Embryonic facial prominence (tissue), 1 donor: ENCODE measurements at regions not wholly inside any gene's neighbourhood (a gene's known extent, or its start where the extent isn't known, plus 50 kb on each side); places are given as distances from the start of the nearest gene placed in this dataset.

Source experiments
- DNase-seq: peaks from one replicate; pipeline ENCODE4 v3.0.0-alpha.2; 2016; ENCODE audit errors: extremely low spot score

- DNase-seq: no peak
Measured at GRCh38 chr9:79885093-79885857, 313.5 kb downstream of the TLE4 start.

- no peak for DNase-seq
Measured at GRCh38 chr9:79884546-79884945, 312.8 kb downstream of the TLE4 start.

DNA sequence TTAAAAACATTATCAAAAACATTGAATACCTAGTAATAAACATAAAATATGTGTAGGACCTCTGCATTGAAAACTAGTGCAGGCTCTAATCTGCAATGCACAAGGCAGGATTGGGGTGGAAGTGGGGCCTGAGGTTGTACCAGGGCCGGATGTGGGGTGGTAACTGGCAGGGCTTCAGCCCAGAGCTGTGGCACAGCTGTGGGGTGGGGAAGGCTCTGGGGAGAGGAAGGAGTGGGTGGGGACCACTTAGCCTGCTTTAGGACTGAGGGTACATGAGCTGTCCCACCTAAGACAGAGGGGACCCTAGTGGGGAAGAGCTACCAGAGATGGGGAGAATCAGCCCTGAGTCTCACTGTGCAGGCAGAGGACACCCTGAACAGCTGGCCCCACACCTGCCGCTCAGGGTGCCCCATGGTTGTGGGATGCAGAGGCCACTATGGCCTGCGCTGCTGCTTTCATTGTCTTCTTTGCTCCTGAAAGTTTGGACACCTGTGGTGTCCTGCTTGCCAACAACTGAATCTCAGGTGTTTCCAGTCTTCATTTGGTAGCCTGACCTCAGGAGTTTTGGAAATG is 311.4 kb downstream of the TLE4 start:
- DNase-seq: no peak

GRCh38 chr9:79880626-79881025 is 308.9 kb downstream of the TLE4 start:
- DNase-seq: no peak

- DNase-seq: no peak
Measured at GRCh38 chr9:79877943-79878602, 306.3 kb downstream of the TLE4 start.

DNA sequence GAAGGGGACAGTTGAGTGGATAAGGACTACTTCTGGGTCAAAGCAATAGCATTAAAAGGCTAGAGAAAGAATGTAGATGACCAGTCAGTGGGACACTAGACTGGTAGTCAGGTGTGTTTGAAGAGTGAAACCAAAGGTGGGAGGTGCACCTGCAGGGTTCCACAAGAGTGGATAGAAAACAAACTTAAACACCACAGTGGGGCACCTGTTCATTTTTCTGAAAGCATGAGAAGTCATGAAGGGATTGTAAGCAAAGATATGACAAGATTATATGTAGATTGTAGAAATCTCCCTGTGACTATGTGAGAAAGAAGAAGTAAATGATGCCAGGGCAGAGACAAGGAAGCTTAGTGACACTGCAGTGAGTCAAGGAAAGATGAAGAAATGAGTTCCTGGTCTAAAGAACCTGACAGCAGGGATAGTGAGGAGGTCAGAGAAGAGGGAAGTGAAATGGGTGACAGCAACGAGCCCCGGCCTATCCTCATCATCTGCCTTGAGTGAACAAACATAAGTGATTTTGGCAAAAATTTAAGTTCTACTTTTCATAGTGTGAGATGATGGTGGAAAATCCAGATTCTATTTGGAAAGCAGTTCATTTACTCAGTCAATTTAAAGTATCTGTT is 296.9 kb downstream of the TLE4 start:
- DNase-seq: no peak

DNA sequence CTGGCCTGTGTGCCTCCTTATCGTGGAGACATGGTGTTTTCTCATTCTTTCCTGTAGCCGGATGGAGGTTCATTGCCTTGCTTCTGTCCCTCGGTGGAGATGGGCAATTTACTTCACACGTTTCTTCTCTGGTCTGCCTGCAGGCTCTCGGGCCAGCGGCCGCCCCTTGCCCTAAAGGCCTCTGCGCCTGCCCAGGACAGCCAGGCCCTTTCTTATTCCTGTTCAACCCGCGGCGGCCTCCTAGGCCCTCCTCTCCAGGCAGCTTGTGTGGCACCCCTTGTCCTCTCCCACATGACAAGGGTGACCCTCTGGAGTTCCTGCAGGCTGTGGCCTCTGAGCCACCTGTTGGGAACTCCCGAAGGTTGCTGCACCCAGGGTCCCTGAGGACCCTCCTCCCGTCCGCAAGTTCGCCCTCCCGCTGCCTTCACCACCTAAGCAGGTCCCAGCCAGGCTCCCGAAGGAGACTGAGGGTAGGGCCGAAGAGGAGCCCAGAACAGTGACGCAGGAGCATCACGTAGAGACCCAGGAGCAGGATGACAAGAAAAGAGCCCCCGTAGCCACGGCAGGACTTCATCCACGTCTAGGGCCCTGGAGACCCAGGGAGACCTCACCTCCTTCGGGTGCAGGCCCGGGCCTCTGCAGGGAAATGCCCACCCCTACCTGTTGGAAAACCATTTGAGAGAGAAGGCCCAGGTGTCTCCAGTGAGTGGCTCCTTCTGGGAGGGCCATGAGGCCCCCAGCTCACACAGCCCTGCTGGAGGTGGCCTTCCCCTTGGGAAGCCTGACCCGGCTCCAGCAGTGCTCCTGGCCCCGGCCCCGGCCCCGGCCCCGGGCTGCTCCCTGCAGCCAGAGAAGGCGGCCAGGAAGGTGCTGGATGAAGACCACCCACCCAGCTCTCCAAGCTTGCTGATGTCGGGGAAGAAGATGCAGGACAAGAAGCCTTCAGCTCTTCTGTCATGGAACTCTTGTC is 291.4 kb downstream of the TLE4 start:
- DNase-seq: no peak

- DNase-seq: no peak
Measured at GRCh38 chr9:79858508-79858907, 286.7 kb downstream of the TLE4 start.

- DNase-seq: no peak
Measured at GRCh38 chr9:79857188-79857587, 285.4 kb downstream of the TLE4 start.

DNA sequence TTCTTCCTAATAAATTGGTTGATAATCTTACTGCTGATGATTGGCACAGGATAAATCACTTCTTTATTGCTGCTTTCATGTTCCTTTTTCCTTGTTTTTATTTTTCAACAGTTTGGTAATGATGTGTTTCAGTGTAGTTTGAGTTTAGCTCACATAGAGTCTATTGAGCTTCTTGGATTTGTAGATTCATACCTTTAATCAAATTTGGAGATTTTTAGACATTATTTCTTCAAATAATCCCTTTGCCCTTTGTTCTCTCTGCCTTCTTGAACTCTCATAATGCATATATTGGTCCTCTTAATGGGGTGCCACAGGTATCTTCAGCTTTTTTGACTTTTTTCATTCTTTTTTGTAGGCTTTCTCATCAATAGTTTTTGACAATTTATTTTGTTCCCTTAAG is 275.3 kb downstream of the TLE4 start:
- DNase-seq: no peak

GRCh38 chr9:79829566-79830302 is 258.0 kb downstream of the TLE4 start:
- no peak for DNase-seq

DNA sequence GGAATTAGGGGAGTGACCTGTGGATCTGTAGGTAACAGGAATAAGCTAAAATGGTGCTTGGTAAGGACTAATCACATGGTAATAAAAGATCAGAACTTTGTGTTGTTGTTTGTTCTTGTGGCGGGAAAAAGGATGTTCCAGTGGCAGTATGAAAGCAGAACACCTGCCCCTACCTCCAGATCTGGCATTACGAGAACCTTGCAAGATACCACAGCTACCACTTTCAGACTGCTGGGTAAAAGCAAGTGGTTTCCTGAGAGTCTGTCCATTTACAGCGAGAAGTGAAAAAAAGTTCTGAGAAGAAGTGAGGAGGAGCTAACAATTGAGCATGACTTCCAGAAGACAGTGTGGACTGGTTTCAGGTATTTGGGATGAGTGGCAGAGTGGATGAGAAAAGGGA is 252.5 kb downstream of the TLE4 start:
- DNase-seq: no peak

DNA sequence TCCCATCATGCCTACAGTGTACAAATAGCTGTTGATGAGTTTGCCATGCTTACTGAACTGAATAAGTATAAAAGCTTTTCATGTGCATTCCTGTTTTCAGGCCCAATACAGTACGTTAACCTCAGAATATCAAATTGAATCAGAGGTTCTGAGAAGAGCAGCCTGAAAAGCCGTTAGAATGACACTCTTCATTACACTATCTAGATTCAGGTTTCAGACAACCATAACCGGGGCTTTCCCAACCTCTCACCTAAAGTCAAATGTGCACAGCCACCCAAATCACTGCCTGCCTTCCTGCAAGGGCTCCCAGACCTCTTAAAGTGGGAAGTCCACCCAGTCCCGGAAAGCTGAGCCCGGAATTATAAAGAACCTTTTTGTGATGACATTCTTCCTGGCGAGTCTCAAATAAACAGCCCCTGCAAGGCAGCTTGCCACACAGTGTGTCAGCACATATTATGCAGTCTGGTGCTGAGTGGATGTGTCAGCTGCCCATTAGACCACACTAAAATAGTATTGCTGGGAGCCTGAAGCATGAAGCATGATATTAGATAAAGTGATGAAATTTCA is 245.8 kb downstream of the TLE4 start:
- DNase-seq: no peak

DNA sequence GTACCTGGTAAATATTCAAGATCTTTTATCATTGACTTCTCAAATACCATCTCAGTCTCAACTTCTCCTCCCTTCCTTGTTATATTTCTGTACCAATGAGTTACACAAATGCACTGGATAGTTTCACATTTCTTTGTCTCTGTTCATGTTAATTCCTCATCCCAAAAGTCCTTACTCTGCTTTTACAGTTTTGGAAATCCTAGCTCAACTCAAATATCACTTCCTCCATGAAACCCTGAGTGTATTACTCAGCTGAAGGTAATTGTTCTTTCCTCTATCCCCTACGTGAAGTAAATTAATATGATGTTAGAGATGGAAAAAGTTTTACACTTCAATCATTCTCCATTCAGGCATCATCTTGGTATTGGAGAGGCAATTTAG is 241.5 kb downstream of the TLE4 start:
- no peak for DNase-seq

DNA sequence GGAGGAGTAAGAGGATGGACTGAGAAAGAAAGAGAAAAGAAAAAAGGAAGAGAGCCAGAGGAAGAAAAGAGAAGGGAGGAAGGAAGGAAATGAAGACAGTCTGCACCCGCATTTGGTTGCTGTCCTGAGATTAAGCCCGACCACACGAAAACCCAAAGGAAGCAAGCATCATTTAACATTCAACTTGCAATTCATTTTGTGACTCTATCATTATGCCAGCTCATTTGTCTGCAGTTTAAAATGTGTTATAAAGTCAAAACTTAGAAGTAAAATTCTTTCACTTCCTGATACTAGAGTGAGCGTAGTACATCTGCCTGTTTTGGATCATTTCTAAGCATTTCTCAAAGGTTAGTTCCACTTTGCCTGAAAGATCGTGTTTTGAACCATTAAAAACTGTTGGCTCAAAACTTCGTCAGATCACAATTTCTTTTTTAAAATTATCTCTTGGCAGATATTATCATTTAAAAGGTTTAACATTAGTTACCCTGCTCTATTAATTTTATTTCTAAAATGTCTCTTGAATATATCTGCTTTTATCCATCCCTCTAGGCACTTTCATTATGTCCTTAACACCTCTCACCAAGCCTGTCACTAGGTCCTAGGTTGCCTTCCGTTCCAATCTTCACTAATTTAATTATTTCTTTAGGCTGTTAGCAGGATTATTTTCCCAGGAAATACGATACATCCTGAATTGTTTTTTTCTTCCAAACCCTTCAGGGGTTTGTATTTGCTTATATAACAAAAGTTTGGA is 240.9 kb downstream of the TLE4 start:
- DNase-seq: no peak

- DNase-seq: no peak
Measured at GRCh38 chr9:79812099-79812498, 240.3 kb downstream of the TLE4 start.

- no peak for DNase-seq
Measured at GRCh38 chr9:79809931-79810330, 238.2 kb downstream of the TLE4 start.

DNA sequence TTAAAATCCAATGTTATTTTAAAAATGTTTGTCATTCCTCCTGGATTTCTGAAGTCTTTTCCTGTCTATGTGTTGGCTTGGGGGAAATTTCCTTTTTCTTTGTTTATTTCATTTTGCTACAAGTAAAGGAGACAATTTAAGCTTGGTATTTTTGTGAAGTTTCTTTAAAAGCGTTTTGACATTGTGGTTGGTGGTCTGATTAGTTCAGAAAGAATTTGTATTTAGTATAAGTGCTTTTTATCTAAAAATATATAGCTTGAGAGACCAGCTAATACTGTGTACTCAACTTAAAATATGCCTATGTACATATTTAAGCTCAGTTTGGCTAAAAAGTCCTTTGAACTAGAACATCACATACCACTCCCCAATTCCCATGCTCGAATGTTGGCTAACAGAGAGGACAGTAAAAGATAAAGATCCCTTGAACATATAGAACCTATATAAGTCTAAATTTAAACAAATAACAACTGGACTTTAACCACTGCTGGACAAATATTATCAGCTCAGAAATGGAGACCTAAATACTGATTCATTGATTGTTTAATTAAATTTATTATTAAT is 237.6 kb downstream of the TLE4 start:
- no peak for DNase-seq

DNA sequence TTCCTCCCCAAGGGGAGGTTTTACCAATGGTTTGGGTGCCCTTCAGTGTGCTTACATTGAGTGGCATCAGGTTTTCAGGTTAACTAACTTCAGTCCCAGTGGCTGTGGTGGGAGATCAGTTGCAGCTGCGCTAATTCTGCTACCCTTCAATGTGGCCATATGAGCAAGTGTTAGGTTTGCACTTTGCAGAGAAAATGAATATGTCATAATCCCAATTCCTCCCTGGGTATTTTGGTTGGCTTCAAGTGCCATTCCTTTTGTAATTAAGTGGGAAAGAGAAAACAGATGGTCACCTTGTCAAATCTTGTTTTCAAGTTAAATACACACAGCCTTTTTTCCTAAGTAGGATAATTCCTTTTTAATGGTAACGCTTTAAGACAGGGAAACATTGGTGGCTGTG is 236.2 kb downstream of the TLE4 start:
- no peak for DNase-seq

- DNase-seq: no peak
Measured at GRCh38 chr9:79806086-79806485, 234.3 kb downstream of the TLE4 start.
